SIG-M5 (cell line): ENCODE measurements at regions not wholly inside any gene's neighbourhood (a gene's known extent, or its start where the extent isn't known, plus 50 kb on each side); places are given as distances from the start of the nearest gene placed in this dataset.
"Not testable (repeated sequence)": the region's sequence is repeated elsewhere in the genome, so short reads cannot be mapped to it uniquely, and the experiment has no call there.

Experiments
- DNase-seq: peaks from one replicate; lab custom pipeline; 2025; lab: John Stamatoyannopoulos, UW

DNA sequence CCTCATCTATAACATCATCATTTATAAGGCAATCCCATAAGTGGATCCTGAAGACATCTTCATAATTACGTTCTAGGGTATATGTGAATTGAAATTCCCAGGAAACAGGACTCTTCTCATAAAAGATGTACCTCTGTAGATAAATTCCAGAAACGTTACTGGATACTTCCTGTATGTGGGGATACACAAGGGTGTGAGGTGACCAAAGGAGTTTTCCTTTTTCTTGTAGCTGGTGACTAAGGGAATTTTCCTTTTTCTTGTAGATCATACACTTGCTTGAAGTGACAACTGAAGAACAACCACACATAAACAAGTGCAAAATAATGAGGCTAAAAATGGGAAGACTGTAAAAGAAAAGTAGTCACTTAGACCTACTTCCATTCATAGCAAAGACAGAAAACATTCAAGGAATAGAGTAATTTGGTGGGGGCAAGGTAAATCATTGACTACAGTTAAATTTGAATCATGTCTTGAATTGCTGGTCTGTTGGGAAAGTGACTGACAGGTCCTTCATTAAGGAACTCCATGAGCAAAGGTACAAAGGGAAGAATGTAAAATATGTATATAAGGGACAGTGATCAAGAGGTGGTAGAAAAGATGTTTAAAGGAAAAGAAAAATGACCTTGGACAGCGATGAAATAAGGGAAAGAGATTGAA lies 53.2 kb upstream of the UBE2E3 start:
- no peak for DNase-seq

DNA sequence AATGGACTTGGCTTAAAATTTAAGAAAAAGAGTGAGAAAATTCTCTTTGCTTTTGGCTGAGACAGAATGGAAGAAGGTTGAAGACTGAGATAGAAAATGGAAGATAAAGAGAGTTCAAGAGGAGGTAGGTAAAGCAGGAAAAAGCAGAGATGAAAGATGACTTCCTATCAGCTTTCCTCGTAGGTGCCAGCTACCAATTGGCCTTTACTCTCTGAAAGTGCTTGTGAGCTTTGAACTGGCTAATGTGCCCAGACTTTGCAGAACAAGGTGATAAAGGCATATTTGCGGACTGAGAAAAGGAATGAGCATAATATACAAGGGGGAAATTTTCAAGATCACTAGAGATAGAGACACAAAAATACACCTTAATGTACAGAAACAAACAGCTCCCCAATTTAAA lies 54.7 kb upstream of the UBE2E3 start:
- DNase-seq: no peak

DNA sequence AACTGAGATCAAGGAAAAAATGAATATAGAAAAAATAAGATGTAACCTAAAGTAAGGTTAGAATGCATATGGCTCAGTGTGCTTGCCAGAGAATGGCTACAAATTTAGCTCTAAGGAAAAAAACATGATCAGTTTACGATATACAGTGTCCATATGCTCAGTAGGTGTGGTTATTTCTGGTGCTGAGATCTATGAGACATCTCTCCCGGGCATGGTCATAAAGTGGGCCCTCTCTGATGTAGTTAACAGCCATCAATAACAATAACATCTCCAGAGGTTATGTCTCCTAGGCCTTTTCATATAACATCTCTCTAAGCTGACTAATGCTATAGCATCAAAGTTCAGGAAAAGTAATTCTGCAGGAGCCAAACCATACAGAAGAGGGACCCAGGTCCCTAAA lies 56.3 kb upstream of the UBE2E3 start:
- no peak for DNase-seq

DNA sequence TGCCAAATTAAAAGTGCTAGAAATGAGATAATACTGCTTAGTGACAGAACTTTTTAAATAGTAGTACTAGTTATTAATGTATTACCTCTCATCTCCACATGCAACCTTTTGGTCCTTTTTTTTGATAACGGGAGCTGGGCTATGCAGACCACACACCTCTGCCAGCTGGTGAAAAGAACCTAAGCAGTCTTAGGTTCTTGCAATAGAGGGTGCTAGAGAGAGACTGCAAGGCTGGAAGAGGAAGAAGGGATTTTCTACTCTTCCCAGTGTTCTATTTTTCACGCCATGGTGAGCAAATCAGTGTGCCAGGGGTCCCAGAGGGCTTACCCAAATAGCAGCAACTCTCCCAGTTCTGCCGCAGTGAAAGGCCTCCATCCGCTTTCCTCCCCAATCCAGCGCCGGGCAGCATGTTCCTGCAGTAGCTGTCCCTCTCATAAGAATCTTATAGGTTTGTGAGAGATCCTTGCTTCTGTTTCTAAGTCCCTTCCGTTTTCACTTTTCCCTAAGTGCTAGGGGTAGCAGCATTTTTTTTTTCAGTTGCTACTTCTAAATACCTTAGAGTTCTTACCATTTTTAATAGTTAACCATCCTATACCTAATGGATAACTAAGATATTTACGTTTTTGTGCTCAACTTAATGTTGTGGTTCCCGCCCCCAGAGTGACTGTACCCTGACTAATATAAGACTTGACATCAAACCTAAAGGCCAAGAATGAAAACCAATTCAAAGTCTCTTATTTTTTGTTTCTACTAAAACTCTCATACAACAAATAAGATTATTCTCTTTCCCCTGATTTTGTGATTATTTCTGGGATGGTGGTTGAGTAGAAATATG lies 69.4 kb upstream of the UBE2E3 start:
- no peak for DNase-seq

DNA sequence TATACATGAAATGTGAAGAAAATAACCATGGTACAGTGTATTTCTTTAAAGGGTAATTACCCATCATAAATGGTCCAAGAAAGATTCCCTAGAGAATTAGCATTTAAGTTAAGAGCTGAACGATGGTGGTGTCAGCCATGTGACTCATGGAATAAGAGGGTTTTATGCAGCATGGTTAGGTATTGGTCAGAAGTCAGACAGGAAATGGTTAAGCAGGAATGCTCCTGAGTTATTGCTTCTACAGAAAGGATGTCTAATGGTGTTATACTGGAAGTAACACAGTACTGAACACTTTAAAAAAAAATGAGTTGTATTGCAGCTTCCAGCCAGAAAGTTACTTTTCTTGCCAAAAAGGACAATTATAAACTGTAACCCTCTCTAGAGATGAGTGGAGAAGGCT lies 72.7 kb upstream of the UBE2E3 start:
- DNase-seq: no peak

DNA sequence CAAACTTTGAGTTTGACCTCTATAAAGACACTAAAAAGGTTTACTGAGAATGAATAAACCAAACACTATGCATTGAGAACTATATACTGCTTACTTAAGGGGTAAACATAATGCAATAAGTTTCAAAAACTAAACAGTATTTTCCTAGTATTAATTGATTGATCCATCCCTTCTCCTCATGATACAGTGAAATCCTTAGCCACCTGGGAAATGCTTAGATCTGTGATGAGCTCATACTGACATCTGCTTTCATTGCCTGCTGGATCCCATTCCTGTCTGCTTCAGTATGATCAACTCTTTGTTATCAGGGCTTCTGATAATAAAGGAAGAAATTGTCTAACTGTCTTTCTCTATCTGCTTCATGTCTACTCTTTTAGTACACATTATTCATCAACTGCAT lies 74.9 kb upstream of the UBE2E3 start:
- DNase-seq: no peak

DNA sequence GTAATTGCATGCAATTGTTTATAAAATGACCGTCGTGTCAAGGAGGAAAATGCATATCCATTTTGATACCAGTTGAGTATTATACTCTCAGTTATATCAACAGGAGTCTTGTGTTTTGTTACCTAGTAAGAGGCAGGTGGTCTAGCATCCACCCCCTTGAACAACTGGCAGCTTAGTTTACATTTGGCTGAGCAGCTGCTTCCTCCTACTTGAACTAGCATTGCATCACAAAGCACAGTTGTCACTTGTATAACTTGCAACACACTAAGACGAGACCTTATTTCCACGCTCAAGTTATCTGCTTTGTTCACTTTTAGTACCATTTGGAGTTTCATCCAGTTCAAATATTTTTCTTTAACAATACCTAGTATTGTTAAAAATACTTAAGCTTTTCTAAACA lies 75.4 kb upstream of the UBE2E3 start:
- DNase-seq: no peak

DNA sequence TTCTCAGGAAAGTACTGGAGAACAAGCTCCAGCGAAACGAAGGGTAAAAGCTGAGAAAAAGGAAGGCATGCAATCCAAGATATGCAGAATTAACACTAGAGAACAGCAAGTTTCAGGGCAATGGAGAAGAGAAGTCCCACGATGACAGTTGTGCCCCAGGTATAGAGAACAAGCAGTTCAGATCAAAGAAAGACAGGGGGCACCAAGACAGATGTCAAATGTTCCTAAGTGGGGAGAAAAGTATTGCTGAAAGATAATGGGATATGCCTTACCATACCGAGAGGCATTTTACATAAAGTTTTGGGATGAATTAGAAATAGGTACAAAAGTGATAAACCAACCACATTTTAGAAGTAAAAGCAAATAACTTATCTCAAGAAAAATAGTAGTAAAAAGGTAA lies 79.1 kb upstream of the UBE2E3 start:
- DNase-seq: no peak

DNA sequence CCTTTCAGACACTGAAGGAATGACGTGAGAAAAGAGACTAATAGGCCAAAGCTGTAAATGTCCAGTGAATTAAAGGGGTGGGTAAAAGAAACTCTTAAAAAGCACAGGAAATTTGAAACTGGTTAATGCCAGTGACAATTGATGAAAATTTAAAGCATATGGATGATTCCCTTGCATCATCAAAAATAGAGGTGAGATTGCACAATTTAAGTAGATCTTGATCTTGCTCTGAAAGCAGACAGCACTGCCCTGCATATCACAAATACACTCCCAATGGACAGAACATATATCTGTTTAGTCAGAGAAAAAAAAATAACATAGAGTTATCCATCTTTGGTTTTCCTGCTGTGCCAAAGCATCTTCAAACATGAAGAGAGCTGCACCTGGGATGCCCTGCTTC lies 86.7 kb upstream of the UBE2E3 start:
- no peak for DNase-seq

DNA sequence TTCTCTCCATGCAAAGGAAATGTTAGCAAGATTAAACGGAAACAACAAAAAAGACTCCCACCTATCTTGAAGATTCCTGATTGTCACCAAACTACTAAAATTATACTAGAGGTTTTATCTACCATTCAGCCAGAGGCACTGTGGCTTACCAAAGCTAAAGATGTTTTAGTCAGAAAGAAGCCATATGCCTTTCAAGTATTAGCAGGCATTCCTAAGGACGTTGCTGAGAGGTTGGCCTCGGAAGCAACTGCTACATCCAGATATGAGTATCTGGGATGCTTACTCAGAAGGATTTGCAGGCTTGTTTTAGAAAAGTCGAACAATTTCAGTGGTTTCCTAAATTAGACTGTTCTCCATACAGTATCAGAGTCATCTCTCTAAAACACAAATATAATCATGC lies 88.3 kb upstream of the UBE2E3 start:
- DNase-seq: no peak

DNA sequence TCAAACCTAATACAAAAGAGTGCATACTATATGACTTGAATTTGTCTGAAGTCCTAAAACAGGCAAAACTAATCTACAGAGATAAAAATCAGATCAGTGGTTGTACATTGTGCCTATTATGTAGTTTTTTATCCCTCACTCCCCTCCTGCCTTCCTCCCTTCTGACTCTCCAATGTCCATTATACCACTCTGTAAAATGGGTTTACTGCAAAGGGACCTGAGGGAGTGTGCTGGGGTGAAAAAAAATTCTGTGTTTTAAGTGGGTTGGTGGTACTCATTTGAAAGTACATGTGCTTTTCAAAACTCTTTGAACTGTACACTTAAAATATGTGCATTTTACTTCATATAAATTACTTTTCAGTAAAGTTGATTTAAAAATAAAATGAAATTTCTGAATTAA lies 89.0 kb upstream of the UBE2E3 start:
- DNase-seq: no peak

DNA sequence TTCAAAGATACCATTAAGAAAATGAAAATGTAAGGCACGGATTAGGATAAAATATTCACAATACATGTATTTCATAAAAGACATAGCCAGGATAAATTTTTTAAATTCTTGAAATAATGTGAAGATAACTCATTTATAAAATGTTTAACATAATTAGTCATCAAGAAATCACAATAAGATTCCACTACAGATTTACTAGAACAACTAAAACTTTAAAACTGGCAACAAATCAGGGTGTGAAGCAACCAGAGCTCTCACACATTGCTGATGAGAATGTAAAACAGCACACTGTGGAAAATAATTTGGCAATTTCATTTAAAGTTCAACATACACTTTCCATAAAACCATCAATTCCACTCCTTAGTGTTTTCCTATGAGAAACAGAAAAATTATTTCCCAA lies 89.6 kb upstream of the UBE2E3 start:
- DNase-seq: no peak

DNA sequence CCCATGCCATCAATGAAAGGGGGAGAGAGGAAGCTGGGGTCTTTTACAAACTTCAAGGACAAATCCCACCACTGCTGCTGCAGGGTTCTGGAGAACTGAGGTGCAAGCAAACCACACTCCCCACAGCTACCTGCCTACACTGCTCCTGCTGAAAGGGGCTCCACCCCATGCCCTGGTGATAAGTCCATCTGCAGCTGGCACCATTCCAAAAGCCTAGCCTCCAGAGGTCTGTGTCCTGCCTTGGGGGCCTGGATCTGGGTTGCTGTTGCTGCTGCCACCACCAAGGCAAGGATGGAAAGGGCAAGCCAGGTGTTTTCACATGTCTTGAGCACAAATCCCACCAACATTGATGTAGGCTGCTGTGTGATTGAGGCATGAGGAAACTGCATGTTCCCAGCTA lies 97.4 kb upstream of the UBE2E3 start:
- no peak for DNase-seq

DNA sequence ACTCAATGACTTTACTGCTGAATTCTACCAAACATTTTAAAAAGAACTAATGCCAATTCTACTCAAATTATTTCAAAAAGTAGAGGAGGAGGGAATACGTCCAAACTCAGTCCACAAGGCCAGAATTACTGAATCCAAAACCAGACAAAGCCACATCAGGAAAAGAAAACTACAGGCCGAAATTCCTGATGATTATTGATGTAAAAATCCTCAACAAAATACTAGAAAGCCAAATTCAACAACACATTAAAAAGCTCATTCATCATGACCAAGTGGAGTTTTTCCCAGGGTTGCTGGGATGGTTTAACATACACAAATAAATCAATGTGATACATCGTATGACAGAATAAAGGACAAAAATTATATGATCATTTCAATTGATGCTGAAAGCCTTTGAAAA lies 103.9 kb upstream of the UBE2E3 start:
- no peak for DNase-seq

DNA sequence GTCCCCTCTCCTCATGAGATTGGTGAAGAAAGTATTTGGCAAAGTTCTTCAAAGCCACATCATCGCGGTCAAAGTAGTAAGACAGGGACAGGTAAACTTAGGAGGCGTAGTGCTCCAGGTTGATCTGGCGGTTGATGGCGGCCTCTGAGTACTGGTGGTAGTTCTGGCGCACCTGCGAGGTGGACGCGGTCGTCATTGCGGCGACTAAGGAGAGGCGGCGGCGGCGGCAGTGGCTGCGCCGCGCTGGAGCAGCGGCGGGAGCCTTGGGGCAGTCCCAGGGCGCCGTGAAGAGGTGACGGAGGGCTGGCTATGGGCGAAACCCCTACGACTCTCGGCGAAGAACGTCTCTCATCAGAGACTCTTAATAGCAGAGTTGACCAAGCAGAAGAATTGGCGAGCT lies 107.2 kb upstream of the UBE2E3 start:
- no peak for DNase-seq

DNA sequence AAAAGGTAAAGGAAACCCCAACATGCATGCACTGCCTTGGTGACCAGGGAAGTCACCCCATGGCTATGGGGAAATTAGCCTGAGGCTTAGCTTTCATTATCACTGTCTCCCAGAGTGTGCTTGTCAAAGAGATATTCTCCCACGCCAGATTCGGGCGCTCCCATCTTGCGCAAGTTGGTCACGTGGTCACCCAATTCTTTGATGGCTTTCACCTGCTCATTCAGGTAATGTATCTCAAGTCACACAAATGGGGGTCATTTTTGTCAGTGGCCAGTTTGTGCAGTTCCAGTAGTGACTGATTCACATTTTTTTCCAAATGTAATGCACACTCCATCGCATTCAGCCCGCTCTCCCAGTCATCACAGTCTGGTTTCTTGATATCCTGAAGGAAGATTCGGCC lies 107.6 kb upstream of the UBE2E3 start:
- not testable (repeated sequence) for DNase-seq

DNA sequence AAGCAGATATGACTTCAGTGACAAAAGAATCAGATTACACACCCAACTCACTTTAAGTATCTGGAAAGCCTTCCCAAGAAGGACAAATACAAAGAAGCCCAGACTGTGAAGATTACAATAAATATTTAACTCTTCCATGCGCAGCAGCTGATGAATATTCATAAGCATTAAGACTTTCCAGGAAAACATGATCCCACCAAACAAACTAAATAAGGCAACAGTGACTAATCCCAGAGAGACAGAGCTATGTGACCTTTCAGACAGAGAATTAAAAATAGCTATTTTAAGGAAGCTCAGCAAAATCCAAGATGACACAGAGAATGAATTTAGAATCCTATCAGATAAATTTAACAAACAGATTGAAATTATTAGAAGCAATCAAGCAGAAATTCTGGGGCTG lies 108.2 kb upstream of the UBE2E3 start:
- DNase-seq: no peak

DNA sequence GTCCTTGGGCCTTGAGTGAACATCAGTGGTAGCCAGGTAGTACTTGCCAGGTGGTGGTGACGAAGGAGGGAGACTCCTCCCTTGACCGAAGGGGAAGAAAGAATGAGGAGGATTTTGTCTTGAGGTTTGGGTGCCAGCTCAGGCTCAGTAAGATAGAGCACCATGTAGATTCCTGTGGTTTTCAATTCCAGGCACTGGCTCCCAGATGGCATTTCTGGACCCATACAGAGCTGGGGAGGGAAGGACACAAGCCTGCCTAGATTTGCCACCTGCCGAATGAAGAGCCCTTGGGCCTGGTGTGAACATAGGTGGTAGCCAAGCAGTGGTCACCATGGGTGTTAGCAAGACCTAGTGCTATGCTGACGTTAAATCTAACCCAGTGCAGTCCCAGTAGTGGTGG lies 108.8 kb upstream of the UBE2E3 start:
- no peak for DNase-seq

DNA sequence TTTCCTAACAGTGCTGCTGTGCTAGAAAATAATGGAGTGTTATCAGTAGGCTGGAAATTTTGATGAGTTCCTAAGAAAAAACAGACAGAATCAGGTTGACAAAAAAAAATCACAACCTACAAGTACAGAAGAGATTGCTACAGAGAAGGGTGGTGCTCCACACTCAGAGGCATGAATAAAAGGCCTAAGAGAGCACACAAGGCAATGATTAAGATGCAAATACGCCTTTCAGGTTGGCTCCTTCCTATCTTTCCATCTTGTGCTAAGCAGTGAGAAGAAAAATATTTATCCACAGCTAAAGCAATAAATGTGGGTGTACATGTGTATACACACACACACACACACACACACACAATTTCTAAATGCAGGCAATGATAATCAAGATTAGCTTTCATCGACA lies 130.6 kb upstream of the UBE2E3 start:
- DNase-seq: no peak

DNA sequence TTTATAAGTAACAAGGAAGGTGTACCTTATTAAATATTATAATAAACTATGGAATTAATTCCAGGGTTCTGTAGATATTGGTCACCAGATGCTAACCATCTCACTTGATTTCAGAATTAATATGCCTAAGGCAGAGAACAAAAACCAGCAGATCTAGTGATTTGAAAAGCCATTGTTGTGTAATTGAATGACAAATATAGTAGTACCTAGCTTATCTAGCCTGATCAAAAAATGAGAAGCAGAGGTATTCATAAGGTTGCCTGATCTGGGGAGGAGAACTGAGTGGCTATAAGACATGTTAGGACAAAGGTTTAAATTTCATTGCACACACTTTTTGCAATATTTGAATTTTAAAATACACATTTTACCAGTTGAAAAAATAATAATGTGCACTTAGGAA lies 132.0 kb upstream of the UBE2E3 start:
- DNase-seq: no peak

DNA sequence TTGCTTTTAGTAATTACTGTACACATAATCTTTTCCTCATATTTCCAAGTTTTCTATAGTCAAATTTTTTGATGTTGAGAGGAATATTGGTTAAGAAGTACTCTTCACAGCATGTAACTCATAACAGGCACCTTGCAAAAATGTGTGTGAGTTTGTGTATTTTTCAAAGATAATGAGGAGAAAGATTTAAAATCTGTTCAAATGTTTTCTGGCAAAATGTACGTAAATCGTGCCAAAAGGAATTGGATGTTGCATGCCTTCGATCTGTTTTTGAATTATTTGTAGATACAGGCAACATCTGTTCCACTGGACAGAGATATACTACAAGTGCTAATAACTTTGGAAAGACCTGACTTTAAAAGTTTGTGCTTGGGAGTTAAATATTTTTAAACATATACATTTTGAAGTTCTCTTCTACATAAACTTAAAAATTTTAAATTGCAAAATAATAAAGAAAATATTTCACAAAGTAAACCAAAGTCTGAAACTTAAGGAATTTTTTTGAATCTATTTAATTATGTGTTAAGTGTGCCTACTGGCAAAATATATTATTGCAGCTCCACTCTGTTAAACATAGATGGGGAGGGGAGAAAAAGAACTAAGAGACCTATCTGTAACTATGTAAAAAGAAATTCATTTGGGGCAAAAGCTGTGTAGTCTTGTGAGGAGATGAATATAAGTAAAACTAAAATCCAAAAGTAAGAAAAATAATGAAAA lies 133.5 kb upstream of the UBE2E3 start:
- no peak for DNase-seq

DNA sequence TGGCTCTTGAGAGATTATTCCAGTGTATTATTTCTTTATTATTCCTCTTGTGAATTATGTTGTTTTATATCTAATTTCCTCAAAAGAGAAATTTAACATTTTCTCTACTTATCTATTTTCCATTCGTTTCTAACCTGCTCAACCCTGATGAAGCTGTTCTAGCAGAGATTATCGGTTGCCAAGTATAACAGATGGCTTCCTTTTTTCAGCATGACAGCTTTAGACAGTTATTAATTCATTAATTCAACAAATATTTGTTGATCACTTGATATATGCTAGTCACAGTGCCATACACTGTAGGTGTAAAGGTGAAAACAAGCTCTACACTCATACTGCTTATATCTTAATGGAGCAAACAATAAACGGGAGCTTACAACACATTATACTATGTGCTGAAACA lies 137.9 kb upstream of the UBE2E3 start:
- no peak for DNase-seq

DNA sequence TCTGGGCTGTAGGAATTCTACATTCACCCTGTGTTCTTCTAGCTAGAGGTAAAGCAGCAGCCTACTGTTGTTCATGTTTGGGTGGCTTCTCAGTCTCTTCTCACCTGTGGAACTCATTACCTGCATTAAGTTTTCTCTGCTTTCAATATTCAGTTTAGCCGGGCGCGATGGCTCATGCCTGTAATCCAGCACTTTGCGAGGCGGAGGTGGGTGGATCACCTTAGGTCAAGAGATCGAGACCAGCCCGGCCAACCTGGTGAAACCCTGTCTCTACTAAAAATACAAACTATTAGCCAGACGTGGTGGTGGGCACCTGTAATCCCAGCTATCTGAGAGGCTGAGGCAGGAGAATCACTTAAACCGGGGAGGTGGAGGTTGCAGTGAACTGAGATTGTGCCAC lies 139.8 kb upstream of the UBE2E3 start:
- no peak for DNase-seq
